ENCODE measurements at regions not wholly inside any gene's neighbourhood (a gene's known extent, or its start where the extent isn't known, plus 50 kb on each side); places are given as distances from the start of the nearest gene placed in this dataset.
A peak's percentile ranks its signal among the peaks of the same experiment; 100 is the strongest.

GRCh38 chr3:43995547-43996378 lies 245.9 kb upstream of the TOPAZ1 start:
- Histone ChIP-seq H2AK5ac (ENCODE audit: low read depth, low read length) (no peak overlapping the region), H2AK9ac (replicated peaks; ENCODE audit: low read depth, low read length, poor library complexity) (no peak overlapping the region), H3K18ac (ENCODE audit: low read depth, low read length) (no peak overlapping the region), H3K36me3 (ENCODE audit: control insufficient read depth, insufficient read depth, low read length) (no peaks in the 10 kb centered on the region), H3K27ac (ENCODE audit: insufficient read depth, low read length) (no peak overlapping the region), H2BK20ac (ENCODE audit: low read depth, low read length) (no peak overlapping the region), H3K14ac (replicated peaks; ENCODE audit: low read depth, low read length) (no peak overlapping the region), H3K9ac (ENCODE audit: low read depth, low read length) (no peak overlapping the region), H4K8ac (ENCODE audit: low read depth in 2 of 2, low read length in 2 of 2) (no peak overlapping the region), H4K5ac (ENCODE audit: low read depth, low read length) (no peak overlapping the region), H3K79me1 (ENCODE audit: low read depth in 1 of 2, low read length in 2 of 2) (no peaks in the 10 kb centered on the region), H3K56ac (ENCODE audit: extremely low read depth, insufficient read depth, low read length) (no peak overlapping the region), H4K91ac (ENCODE audit: insufficient read depth, low read depth, low read length) (no peak overlapping the region), H2BK5ac (ENCODE audit: low read depth, low read length, poor library complexity, severe bottlenecking) (no peak overlapping the region), H3K9me1 (ENCODE audit: insufficient read depth, low read length) (no peaks in the 10 kb centered on the region), H2BK15ac (ENCODE audit: low read depth, low read length) (no peak overlapping the region), H3K23ac (ENCODE audit: low read depth, low read length) (no peak overlapping the region; the same call in 1 of the 2 replicates), H3K4me3 (ENCODE audit: insufficient read depth, low read depth, low read length) (no peak overlapping the region), H4K20me1 (ENCODE audit: insufficient read depth, low read length) (no peaks in the 10 kb centered on the region), H2AFZ (replicated peaks; ENCODE audit: low read length, poor library complexity) (peak overlapping the region; percentile 74), H3K4me1 (ENCODE audit: control insufficient read depth, insufficient read depth, low read length) (no peaks in the 10 kb centered on the region; the same call in 1 of the 2 replicates), H3K4ac (ENCODE audit: low read depth, low read length) (no peak overlapping the region), H3K9me3 (ENCODE audit: control insufficient read depth, insufficient read depth, low read length) (peaks cover 11% of the 10 kb centered on the region), H3K4me2 (ENCODE audit: low read depth, low read length) (no peak overlapping the region), H2BK120ac (ENCODE audit: low read depth, low read length) (no peak overlapping the region), H3K27me3 (ENCODE audit: control insufficient read depth, insufficient read depth, low read length) (peaks cover 68% of the 10 kb centered on the region)
- CTCF ChIA-PET: no interaction called here
- DNase-seq (no peak), ATAC-seq (ENCODE audit: low read depth) (no peak)
- BruUV-seq (replicated peaks): no TSS peak
- dilution Hi-C loops (cut with HindIII; ENCODE audit: low sequenced_read_pairs, unreplicated experiment): no loop called here
- WGBS, 2 experiments (ENCODE audit: extremely low coverage in 2 of 2, insufficient read length in 1 of 2): 0% methylated on average over 13 of the region's 58 CpGs; no CpG with 5 or more reads in 1 of the 2 experiments
- POLR2A ChIA-PET (ENCODE audit: unreplicated experiment): interaction anchor here (0.6 kb wide), 1 partner anchor 216 kb away, joined by 3 read pairs; no protein-coding TSS in a partner anchor
- intact Hi-C loops (cut with micrococcal nuclease): loop anchor here (10.0 kb wide), 1 partner anchor 451 kb away; no protein-coding TSS in a partner anchor
- in situ Hi-C loops (cut with MboI; ENCODE audit: low sequenced_read_pairs): no loop called here
- TF ChIP-seq RFX5 (IDR thresholded peaks at IDR 0.05; ENCODE audit: low read depth, low read length) (no peak), SMC3 (IDR thresholded peaks at IDR 0.05; ENCODE audit: low read depth, low read length) (no peak), FOS (IDR thresholded peaks at IDR 0.05; ENCODE audit: low read depth, low read length) (no peak), ELK1 (IDR thresholded peaks at IDR 0.05; ENCODE audit: borderline replicate concordance, low read depth, low read length) (no peak), RCOR1 (IDR thresholded peaks at IDR 0.05; ENCODE audit: insufficient replicate concordance, low read length) (no peak), POLR2A (IDR thresholded peaks at IDR 0.05; ENCODE audit: low read depth, low read length) (no peak), MXI1 (IDR thresholded peaks at IDR 0.05; ENCODE audit: borderline replicate concordance, low read depth, low read length) (no peak), NFE2L2 (IDR thresholded peaks at IDR 0.05; ENCODE audit: low read depth, low read length) (no peak), CHD1 (IDR thresholded peaks at IDR 0.05; ENCODE audit: low read depth, low read length) (no peak), CEBPB (IDR thresholded peaks at IDR 0.05; ENCODE audit: low read depth, low read length) (no peak), BHLHE40 (IDR thresholded peaks at IDR 0.05; ENCODE audit: low read depth, low read length) (no peak), RAD21 (IDR thresholded peaks at IDR 0.05; ENCODE audit: low read length) (no peak), MAFK (IDR thresholded peaks at IDR 0.05; ENCODE audit: low read depth, low read length) (no peak), USF2 (IDR thresholded peaks at IDR 0.05; ENCODE audit: low read depth, low read length) (no peak), CTCF (conservative IDR thresholded peaks at IDR 0.05; ENCODE audit: low read depth, low read length) (no peak)

Measured in IMR-90 (cell line).